Dedifferentiated amniotic fluid mesenchymal stem cell (primary cell): ENCODE measurements at regions not wholly inside any gene's neighbourhood (a gene's known extent, or its start where the extent isn't known, plus 50 kb on each side); places are given as distances from the start of the nearest gene placed in this dataset.
"Not testable (repeated sequence)": the region's sequence is repeated elsewhere in the genome, so short reads cannot be mapped to it uniquely, and the experiment has no call there.

ENCODE experiments used
- DNase-seq: peaks from one replicate; pipeline ENCODE4 v3.0.0-alpha.2; 2016; ENCODE audit errors: extremely low spot score

DNA sequence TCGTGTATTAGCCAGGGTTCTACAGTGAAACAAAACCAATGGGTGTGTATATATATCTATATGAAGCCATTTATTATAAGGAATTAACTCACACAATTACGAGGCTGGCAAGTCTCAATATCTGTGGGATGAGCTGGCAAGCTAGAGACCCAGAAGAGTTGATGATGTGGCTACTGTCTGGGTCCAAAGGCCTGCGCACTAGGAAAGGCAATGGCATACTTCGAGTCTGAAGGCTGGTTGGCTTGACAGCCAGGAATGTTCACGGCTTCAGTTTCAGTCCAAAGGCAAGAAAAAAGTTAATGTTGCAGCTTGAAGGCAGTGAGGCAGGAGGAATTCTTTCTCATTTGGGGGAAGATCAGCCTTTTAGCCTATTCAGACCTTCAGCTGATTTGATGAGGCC, 893.3 kb upstream of the LRFN5 start:
- no peak for DNase-seq

GRCh38 chr14:40697231-40697630, 909.4 kb upstream of the LRFN5 start:
- no peak for DNase-seq

DNA sequence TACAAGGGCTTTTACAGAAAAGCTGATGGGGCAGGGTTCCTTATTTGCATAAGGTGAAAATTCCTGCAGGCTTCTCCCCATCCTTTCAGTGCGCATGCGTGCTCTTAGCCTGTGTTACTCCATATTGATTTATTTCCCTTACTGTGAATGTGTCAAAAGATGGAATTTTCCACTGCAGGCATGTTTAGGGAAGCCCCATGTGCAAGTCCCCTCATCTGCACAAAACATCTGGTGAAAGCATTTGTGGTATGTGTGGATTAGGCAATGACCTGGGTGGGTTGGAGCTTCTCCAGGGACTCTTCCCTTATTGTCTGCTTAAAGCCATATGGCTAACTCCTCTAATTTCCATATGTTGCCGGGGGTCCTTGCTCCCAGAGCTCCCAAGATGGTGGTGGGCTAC, 912.7 kb upstream of the LRFN5 start:
- DNase-seq, result no peak

GRCh38 chr14:40691066-40691465, 915.6 kb upstream of the LRFN5 start:
- no peak for DNase-seq

DNA sequence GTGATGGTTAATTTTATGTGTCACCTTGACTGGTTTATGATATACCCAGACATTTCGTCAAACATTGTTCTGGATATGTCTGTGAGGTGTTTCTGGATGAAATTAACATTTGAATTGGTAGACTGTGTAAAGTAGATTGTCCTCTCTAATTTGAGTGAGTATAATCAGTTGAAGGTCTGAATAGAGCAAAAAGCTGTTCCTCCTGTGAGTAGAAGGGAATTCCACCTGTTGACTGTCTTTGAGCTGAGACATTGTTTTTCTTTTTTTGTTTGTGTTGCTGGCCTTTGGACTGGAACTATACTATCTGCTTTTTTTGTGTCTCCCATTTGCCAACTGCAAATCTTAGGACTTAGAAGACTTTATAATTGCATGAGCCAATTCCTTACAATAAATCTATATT, 920.9 kb upstream of the LRFN5 start:
- DNase-seq, result no peak

- no peak for DNase-seq
Measured at GRCh38 chr14:40684328-40684727, 922.3 kb upstream of the LRFN5 start.

GRCh38 chr14:40682131-40682913, 924.4 kb upstream of the LRFN5 start:
- DNase-seq, result no peak

- DNase-seq, result no peak
Measured at GRCh38 chr14:40679256-40679655, 927.4 kb upstream of the LRFN5 start.

DNA sequence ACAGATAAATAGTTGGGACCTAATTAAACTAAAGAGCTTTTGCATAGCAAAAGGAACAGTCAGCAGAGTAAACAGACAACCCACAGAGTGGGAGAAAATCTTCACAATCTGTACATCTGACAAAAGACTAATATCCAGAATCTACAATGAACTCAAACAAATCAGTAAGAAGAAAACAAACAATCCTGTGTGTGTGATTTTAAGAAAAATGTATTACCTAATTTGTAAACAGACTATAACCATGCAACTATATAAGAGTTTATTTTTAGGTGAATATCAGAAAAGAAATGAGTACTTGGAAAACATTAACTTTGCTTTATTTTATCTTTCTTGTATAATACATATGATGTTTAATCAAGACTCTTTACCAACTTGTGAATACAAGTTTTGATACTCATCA, 929.5 kb upstream of the LRFN5 start:
- DNase-seq, result not testable (repeated sequence)

GRCh38 chr14:40674502-40674901, 932.2 kb upstream of the LRFN5 start:
- DNase-seq, result no peak

GRCh38 chr14:40656311-40656710, 950.4 kb upstream of the LRFN5 start:
- no peak for DNase-seq

DNA sequence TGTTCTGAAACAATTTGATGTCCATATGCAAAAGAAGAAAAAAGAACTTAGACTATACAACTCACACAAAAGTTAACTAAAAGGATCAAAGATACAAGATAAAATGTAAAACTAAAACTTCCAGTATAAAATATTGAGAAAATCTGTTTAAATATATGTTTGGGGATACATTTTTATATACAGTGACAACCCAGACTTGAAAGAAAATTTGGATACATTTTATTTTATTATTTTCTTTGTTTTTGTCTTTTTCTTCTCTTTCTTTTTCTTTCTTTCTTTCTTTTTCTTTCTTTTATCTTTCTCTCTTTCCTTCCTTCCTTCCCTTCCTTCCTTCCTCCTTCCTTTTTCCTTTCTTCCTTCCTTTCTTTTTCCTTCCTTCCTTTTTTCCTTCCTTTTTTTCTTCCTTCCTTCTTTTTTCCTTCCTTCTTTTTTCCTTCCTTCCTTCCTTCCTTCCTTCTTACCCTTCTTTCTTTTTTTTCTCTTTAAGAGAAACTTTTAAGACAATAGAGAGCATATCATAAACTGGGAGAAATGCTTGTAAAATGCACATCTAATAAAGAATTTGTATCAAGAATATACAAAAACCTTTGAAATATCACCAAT, 954.5 kb upstream of the LRFN5 start:
- no peak for DNase-seq

- no peak for DNase-seq
Measured at GRCh38 chr14:40630471-40630870, 976.2 kb upstream of the LRFN5 start.

DNA sequence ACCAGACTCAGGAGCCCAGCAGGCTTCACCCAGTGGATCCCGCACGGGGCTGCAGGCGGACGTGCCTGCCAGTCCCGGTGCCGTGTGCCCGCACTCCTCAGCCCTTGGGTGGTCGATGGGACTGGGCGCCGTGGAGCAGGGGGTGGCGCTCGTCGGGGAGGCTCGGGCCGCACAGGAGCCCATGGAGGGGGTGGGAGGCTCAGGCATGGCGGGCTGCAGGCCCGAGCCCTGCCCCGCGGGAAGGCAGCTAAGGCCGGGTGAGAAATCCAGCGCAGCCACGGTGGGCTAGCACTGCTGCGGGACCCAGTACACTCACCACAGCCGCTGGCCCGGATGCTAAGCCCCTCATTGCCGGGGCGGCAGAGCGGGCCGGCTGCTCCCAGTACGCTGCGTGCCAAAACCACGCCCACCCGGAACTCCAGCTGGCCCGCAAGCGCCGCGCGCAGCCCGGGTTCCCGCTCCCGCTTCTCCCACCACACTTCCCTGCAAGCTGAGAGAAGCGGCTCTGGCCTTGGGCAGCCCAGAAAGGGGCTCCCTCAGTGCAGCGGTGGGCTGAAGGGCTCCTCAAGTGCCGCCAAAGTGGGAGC, 977.0 kb upstream of the LRFN5 start:
- DNase-seq, result not testable (repeated sequence)

GRCh38 chr14:40629144-40629543, 977.5 kb upstream of the LRFN5 start:
- no peak for DNase-seq

- DNase-seq, result no peak
Measured at GRCh38 chr14:40623643-40624042, 983.0 kb upstream of the LRFN5 start.

DNA sequence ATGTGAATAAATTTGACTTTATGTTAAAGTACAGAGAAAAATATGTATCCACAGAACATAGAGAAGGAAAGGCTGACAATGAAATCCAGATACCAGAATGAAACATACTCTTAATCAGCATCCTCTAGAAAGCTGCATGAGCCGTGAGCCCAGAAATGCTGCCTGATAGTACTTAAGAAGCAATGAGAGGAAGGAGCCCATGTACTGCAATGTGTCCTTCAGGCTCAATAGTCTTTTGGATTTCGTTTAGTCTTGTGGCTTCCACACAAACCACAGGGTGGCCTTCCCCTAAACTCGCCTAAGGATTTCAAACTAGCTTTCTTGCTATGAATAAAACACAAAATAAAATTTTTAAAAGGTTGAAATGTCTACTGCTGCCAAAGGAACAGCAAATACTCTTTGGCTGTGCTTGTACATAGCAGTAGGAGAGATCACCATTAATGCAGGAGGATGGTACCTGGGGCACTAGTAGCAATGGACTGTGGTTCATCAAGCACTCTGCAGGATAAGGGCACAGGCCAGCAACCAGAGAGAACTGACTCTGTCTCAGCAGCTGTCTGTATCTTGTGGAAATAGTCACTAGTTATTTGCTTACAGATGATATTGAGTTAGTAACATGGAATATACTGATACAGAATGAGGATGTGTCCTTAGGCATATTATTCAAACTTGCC, 988.3 kb upstream of the LRFN5 start:
- no peak for DNase-seq

DNA sequence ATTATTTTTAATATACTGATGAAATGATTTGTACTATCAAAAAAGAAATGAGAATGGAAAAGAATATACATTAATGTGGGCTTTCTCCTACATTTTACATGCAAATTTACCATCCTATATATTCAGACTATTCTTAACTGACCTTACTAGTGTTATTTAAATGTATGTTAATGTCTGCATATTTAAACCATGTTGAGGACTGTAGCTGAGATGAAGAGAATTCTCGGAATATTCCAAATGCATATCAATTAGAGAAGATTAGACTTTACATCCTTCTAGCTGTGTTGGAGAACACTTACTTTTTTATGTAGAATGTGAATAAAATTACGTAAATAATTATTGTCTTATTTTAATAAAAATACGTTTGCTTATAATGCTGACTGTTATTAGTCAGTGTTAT, 990.1 kb upstream of the LRFN5 start:
- no peak for DNase-seq

DNA sequence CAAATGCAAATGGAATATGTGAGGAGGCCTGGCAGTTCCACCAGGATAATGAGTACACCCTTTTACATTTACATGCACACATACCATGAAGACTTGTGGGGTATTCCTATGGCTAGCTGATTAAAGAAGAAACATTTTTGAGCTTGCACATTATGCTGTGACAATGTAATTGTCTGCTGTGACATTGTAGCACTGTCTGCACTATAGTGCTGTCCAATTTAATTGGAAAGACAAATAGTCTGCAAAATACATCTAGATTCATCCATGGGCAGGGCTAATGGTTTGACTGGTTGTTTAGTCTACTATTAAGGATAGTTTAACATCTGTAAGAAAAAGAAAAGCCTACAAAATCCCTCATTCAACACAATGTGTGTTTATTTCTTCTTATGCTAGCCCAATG, 1005.6 kb upstream of the LRFN5 start:
- DNase-seq, result no peak

DNA sequence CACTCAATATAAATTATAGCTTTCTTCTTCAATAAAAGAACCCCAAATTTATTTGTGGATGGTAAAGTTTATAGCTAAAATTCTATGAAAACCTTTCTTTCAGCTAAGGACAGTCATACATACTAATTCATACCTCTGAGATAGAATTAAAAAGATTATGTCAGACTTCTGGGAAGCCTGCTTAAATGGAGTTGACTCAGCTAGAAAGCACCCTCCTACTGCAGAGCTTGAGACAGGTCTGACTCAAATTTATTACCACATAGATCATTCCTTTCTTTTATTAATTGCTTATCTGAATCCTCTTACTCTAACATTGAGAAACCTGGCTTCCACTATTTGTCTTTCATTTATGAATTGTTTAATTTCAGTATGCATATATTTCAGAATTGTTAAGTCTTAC, 1007.0 kb upstream of the LRFN5 start:
- no peak for DNase-seq

DNA sequence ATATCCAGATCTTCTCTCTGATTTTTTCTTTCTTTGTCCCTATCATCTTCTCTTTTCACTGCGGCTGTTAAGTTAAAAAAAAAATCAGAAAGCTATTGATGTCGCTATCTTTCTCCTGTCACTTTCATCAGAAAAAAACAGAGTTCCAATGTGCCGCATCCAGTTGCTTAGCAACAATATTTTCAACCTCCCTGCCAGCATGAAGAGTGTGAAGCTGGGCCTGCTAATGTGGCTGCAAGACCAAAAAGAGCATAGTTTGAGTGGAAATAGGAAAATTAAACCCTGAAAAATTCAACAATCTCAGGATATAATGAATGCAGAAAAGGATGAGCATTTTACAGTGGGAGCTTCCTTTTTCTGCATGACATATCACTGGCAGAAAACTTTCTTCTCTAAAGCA, 1025.4 kb upstream of the LRFN5 start:
- DNase-seq, result no peak

- no peak for DNase-seq
Measured at GRCh38 chr14:40576880-40577478, 1029.7 kb upstream of the LRFN5 start.
